GM19351 (cell line): ENCODE measurements at regions not wholly inside any gene's neighbourhood (a gene's known extent, or its start where the extent isn't known, plus 50 kb on each side); places are given as distances from the start of the nearest gene placed in this dataset.
"Not testable (repeated sequence)": the region's sequence is repeated elsewhere in the genome, so short reads cannot be mapped to it uniquely, and the experiment has no call there.

Experiments used
- ATAC-seq: cut with Tn5 transposase; IDR thresholded peaks from one replicate; pipeline ENCODE4 v1.9.1; 2021; ENCODE audit warnings: mild to moderate bottlenecking, moderate library complexity; ENCODE audit not compliant: unreplicated experiment

DNA sequence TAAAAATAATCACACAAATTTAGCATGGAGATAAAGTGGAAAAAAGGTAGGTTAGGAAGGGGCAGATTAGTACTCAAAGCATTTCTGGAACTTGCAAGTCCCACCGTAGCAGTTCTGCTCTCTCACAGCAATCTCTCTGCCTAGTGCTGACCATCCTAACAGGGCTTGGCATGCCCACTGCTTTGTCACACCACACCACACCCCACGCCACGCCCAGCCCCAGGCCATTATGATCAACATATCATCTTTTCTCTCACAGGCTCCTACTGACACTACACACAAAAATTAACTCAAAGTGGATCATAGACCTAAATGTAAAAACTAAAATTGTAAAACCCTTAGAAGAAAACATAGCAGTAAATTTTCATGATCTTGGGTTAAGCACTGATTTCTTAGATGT is 273.7 kb downstream of the DAD1 start:
- ATAC-seq, result no peak

DNA sequence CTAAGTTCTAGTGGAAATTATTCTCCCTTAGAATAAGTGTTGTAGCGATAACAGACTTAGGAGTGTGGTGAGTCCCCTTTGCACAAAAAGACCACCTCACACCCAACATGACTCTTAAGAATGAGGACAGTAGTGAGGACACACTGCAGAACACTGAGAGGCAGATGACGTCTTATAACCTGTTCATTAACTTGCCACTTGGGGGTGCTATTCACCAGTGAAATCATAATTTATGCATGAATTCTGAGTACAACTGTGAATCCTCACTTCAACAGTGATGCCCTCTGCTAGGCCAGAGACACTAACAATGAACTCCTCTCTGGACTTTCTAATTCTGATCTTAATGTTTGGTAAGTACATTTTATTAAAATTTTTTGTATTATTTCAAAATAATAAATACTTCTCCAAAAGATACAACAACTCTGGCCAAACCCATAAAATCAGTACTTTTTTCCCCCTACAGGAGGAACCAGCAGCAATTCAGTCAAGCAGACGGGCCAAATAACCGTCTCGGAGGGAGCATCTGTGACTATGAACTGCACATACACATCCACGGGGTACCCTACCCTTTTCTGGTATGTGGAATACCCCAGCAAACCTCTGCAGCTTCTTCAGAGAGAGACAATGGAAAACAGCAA is 274.7 kb downstream of the DAD1 start:
- ATAC-seq, result peak; percentile 79

DNA sequence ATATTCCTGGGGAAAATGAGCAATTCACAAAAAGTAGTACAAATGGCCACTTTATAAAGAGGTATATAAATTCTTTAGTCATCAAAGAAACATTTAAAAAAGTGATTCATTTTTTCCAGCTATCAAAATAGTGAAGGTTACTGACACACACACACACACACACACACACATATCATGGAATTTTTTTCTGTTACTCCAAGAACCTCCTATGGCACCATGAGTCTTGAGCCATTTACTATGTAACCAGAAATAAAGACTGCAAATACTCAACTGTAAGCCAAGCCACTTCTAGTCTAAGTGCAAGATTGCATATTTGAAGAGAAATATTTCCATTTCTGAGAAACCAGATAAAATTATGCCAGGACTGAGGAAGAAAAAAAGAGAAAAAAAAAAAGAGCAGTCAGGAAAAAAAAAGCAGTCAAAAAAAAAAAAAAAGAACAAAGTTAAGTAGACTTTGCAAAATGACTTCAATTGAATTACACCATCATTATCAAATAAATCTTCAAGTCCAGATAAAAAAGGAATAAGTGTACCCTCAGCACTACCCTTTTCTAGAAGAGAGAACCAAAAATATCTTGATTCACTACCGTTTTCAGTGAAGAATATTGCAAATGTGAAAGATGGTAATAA is 275.7 kb downstream of the DAD1 start:
- no peak for ATAC-seq

DNA sequence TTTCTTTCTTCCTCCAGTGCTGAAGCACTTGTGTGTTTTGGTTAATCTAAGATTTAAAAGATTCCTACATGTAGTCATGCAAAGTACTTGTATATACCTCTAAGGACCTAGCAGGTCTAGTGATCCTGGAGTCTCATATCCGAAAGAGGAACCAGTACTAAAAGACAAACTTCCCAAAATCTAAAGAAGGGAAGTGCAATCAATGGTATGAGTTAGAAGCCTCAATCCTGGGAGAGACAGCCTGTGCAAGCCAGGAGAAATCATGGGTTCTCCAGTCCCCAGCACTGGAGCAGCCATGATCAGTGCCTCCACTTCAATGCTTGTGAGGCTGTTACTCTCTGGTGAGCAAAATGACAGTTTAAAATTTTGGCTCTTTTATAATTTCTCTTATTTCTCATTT is 277.4 kb downstream of the DAD1 start:
- no peak for ATAC-seq

DNA sequence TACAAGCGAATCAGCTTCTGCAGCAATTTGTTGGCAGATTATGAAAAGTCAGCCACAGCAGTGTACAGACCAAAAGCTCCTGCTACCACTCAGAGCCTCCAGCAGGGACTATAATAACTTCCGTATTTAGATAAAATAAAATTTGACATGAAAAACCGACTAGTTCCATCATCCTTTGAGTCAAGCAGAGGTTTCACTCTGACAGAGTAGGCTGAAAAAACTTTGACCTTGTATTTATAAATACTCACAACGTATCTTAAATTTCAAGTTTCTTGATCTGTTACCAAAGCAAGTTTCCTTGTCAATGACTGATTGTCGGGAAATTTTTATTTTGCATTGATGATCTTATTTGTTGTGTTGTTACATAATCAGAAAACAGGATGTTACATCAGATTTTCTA is 283.4 kb downstream of the DAD1 start:
- ATAC-seq, result peak; percentile 65

DNA sequence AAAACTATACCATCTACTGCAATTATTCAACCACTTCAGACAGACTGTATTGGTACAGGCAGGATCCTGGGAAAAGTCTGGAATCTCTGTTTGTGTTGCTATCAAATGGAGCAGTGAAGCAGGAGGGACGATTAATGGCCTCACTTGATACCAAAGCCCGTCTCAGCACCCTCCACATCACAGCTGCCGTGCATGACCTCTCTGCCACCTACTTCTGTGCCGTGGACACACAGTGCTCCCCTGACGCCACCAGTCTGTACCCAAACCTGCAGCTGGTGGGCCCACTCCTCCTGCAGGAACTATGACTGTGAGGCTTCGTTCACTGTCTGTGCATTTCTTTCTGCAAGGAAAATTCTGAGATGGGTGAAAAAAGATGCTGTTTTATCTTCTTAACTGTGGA is 284.7 kb downstream of the DAD1 start:
- ATAC-seq, result no peak

DNA sequence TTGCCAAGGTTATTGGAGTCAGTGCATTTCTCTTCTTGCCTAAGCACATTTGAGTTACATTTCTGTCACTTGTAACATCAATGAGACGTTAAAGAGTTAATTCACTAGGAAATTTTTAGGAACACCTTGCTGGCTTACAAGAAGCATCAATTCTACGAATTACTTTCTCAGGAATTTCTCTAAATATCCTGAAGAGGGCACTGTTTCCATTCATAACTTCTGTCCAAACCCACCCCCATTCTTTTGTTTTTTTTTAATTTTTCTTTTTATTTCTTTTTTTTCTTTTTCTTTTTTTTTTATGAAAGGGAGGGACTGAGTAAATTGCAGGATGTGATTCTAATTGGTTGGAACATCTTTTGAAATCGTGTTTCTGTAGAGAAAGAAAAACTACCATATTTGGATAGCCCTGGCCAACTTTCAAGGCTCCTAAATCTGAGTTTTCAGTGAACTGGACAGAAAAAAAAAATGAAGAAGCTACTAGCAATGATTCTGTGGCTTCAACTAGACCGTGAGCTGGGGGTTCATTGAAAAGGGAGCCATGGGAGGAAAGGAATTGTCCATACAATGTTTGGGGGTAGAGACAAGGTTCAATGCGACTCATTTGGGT is 285.3 kb downstream of the DAD1 start:
- ATAC-seq, result no peak

DNA sequence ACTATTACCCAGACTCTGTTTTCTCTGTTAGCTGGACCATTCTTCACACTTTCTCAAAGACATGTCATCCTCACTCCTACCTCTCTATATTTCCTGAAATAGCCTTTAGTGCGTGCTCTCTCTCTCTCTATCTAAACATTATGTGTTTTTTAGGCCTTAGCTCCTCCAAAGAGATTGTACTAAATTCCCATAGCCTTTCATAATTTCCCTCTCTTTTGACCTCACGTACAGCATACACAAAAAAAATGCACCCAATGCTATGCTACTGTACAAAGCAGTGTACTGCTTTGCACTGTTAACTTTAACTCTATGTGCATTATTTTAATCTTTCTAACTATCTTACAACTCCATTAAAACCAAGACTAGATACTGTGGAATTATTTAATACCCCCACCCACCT is 288.4 kb downstream of the DAD1 start:
- ATAC-seq, result no peak

DNA sequence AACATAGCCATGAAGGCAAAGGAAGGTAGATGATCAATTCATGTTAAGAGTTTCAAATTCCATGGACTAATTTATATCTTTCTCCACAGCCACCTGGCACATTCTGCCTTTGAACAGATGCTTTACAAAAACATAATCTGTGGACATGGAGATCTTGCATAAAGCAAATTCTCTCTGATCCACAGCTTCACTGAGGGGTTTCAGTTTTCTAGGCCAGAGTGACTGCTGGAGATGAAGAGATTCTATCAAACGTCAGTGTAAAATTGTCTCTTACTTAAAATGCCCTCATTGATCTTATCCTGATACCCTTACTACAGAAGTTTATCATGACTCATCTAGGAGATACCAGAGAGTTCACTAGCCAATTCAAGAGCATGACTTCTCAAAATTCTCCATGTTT is 291.6 kb downstream of the DAD1 start:
- ATAC-seq, result no peak

DNA sequence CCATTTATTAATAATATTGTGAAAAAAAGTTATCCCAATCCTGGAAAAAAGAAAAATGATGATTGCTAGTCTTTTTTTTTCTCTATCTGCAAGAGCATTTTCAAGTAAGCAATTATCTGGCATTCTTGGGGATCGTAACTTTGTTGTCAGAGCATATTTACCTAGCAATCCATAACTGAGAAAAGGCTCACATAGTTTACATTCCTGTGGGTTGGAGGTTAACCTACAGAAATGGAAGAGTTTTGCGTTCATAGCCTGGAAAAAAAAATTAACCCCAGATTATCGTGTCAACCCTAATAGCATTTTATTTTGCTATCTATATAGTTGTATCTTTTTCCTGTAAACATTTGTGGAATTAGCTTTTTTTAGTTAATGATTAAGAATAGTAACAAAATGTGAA is 292.3 kb downstream of the DAD1 start:
- ATAC-seq, result no peak

DNA sequence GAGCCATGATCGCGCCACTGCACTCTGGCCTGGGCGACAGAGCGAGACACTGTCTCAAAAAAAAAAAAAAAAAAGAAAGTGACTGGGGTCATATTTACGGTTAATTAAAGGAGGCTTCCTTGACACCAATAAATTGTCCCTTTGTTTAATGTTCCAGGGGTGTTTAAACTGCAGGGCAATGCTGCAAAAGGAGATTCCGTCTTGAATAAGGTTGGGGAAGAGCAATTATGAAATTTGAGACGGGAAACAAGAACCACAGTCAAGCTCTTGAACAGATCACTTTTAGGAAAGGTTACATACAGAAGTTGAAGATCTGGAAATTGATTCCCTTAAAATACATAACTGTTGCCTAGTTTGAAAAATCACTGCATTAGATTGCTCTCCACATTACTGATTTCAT is 292.9 kb downstream of the DAD1 start:
- ATAC-seq, result no peak

DNA sequence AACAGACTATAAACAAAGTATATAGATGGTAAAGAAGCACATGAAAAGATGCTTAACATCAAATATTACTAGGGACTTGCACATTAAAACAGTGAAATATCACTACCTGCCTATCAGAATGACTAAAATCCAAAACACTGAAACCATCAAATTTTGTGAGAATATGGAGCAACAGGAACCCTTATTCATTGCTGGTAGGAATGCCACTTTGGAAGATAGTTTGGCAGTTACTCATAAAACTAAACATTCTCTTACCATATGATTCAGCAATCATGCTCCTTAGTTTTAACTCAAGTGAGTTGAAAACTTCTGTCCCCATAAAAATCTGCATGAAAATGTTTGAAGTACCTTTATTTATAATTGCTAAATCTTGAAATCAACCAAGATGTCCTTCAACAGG is 297.6 kb downstream of the DAD1 start:
- no peak for ATAC-seq

DNA sequence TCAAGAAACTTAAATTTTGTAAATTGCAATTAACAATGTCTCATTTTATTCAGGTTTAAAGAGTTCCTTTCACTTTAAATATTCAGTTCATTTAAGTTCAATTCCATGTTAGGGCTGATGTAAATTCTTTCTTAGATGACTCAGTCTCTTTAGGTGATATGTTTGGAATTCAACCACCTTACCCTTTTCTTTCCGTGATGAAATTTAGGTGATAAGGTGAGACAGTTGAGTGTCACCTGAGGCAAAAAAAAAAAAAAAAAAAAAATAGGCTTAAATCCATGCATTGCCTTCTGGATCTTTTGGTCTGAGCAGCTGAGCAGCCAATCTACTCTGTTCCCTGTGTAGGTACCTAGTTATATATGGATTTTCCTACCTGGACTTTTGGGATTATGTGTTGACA is 299.5 kb downstream of the DAD1 start:
- ATAC-seq, result no peak

DNA sequence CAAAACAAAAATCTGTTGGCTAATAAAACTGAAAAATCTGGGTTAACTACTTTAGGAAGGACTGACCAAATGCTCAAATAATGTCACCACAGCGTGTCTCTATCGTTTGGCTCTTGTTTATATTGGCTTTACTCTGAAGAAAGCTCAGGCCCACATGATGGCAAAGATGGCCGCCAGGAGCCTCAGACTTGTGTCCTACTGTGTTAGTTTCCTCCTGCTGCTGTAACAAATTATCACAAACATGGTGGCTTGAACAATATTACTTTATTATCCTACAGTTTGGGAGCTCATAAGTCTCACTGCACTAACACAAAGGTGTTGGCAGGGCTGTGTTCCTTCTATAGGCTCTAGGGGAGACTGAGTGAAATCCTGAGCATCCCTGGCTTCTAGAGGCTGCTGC is 303.0 kb downstream of the DAD1 start:
- no peak for ATAC-seq

DNA sequence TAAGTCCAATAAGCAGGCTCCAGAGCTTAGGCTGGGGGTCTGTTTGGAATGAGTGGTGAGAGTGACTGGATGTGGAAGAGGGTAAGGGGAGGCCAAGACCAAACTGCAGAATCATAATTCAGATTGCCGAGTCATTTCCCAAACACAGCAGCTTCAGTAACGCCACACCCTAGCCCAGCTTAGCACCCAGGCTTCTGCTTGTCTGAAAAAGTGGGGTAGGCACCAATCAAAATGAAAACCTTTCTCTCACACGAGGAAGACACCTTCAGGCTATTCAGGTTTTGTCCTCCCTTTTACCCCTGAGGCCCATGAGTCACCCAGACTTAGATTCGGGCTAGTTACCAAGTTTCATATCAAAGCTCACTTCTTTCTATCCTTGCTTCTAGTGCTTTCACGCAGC is 306.1 kb downstream of the DAD1 start:
- ATAC-seq, result no peak

DNA sequence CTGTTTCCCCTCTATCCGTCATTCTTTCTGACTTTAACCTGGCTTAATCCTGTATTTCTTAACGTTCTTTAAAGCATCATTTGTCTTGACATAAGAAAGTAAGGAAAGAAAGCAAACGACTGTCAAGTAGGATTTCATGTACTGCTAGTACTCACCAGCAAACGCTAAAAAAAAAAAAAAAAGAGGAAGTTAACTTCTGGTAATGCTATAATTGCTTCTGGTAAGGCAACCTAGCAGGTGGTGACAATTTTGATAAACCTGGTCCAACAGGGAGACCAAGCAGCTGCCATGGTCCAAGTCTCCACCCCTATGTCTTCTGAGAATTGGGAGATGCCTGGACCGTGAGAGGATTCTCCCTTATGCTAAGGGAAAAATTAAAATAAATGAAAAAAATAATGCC is 306.6 kb downstream of the DAD1 start:
- peak; percentile 58 for ATAC-seq

DNA sequence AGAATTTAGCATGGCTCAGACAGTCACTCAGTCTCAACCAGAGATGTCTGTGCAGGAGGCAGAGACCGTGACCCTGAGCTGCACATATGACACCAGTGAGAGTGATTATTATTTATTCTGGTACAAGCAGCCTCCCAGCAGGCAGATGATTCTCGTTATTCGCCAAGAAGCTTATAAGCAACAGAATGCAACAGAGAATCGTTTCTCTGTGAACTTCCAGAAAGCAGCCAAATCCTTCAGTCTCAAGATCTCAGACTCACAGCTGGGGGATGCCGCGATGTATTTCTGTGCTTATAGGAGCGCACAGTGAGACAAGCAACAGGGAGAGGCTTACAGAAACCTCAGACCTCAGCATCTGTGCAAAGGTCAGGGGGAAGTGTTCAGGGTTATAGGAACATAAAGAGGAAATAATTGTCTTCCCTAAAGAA is 307.6 kb downstream of the DAD1 start:
- ATAC-seq, result not testable (repeated sequence)

DNA sequence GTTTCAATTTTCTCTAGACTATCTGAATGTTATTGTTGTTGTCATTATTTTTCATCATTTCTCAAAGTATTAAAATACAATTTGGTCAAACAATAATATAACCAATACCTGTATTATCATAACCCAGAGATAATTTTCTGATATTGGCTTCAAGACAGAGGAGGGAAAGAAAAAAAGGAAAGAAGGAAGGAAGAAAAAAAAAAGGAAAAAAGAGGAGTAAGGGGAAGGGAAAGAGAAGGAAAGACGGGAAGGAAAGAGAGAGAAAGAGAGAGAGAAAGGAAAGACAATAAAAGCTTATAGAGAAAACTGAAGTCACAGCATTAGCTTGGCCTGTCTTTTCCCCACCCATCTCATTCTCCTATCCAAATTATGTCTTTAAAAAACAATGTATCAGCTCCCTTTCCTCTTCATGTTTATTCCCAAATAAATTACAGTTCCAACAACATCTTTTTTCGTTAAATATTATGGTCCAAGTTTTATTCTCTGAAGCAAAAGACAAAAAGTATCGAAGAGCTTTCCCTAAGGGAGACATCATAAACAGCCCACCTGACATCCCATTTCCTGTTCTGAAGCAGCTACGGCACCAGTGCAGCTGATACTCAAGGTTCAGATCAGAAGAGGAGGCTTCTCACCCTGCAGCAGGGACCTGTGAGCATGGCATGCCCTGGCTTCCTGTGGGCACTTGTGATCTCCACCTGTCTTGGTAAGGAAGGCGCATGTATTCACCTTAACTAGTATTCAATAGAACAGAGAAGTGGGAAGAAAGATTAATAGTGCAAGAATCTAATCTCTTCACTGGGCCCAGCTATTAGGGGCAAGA is 308.3 kb downstream of the DAD1 start:
- ATAC-seq, result no peak

DNA sequence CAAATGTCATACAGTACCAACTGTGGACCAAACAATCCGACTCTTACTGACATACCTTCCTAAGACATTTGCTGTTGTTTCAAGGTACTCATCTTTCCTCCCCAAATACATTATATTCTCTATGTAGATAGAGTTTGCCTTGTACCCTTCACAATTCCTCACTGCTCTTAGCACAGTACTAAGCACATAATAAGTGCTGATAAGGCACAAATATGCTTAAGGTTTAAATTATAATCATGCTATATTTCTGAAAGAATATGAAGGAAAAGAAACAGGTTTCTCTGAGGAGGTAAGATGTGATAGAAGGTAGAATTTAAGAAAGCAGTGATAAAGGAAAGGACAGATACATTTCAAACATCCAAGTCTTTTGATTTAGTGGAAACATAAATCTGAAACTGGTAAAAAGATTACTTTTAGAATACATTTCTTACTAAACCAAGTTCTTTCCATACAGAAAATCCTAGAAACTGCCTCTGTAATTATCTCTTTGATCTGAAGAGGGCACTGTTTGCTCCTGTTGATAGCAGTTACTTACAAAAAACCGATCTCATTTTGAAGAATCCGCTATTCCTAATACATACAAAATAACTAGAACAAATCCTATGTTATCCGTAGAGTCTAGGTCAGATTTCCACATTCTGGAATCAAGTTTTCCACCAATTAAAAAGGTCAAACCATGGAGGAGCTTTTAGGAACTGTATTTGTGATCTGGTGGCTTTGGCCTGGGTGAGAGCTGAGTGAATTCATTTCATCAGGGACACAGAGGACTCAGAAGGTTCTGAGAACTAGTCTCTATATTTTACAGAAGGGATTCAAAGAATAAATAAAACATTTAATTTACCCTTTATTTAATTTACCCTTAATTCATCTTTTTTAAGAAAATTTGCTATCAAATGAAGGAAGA is 311.9 kb downstream of the DAD1 start:
- ATAC-seq, result no peak

DNA sequence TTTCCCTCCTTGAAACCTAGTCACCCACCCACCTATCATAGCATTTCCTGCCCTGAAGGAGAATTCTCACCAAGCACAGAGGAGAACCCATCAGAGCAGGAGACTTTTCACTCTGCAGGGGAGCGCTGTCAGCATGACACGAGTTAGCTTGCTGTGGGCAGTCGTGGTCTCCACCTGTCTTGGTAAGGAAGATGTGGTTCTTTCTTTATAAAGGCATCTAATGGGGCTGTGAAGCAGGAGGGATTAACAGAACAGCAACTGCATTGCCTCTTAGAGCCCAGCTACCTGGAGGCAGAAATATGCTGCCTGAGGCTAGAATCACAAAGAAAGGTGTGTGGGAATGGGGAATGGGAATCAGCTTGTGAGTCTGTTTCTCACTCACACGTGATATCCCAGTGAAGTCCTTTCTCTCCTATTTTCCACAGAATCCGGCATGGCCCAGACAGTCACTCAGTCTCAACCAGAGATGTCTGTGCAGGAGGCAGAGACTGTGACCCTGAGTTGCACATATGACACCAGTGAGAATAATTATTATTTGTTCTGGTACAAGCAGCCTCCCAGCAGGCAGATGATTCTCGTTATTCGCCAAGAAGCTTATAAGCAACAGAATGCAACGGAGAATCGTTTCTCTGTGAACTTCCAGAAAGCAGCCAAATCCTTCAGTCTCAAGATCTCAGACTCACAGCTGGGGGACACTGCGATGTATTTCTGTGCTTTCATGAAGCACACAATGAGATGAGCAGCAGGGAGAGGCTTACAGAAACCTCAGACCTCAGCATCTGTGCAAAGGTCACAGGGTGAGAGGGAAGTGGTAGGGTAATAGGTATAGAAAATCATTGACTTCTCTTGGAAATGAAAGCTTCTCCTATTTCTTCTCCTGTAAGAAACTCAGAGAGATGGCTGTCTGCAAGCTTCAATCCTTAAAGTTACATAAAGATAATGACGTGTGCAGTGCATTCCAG is 316.9 kb downstream of the DAD1 start:
- ATAC-seq, result no peak
